RWPE2 (cell line): ENCODE measurements at regions not wholly inside any gene's neighbourhood (a gene's known extent, or its start where the extent isn't known, plus 50 kb on each side); places are given as distances from the start of the nearest gene placed in this dataset.

ENCODE experiments used
- ATAC-seq: fragments of 200-7000 bp; cut with Tn5 transposase; 3 replicates; pipeline ENCODE4 v1.9.1; 2021; ENCODE audit warnings: low read depth
- DNase-seq: peaks from one replicate; pipeline ENCODE4 v3.0.0-alpha.2; 2020; ENCODE audit warnings: low spot score
- H3K27ac ChIP-seq: fragments of 450-650 bp; 2 replicates; pipeline ENCODE4 v1.5.1; 2017; ENCODE audit warnings: mild to moderate bottlenecking; ENCODE audit not compliant: poor library complexity, severe bottlenecking
- H3K27me3 ChIP-seq: fragments of 250-450 bp; sonication (Bioruptor Pico); 2 replicates; pipeline ENCODE4 v1.5.1; 2021; ENCODE audit warnings: mild to moderate bottlenecking, moderate library complexity; ENCODE audit not compliant: insufficient read depth, poor library complexity, severe bottlenecking
- H3K36me3 ChIP-seq: fragments of 250-450 bp; sonication (Bioruptor Pico); 2 replicates; pipeline ENCODE4 v1.5.1; 2020; ENCODE audit warnings: low read depth, mild to moderate bottlenecking, moderate library complexity
- H3K4me1 ChIP-seq: fragments of 250-450 bp; sonication (Bioruptor Pico); 2 replicates; pipeline ENCODE4 v1.5.1; 2021; ENCODE audit warnings: mild to moderate bottlenecking, moderate library complexity; ENCODE audit not compliant: insufficient read depth, poor library complexity, severe bottlenecking
- H3K4me3 ChIP-seq: fragments of 250-450 bp; sonication (Bioruptor Pico); 2 replicates; pipeline ENCODE4 v1.5.1; 2021; ENCODE audit warnings: mild to moderate bottlenecking, moderate library complexity; ENCODE audit not compliant: severe bottlenecking
- H3K9me3 ChIP-seq: fragments of 250-450 bp; sonication (Bioruptor Pico); 2 replicates; pipeline ENCODE4 v1.5.1; 2021; ENCODE audit warnings: mild to moderate bottlenecking, moderate library complexity; ENCODE audit not compliant: severe bottlenecking
- TF ChIP-seq, protein P1 (sequence below): fragments of 450-650 bp; IDR thresholded peaks from one replicate; pipeline ENCODE4 v1.5.1; 2017; ENCODE audit warnings: mild to moderate bottlenecking, moderate library complexity; ENCODE audit not compliant: poor library complexity, severe bottlenecking

DNA sequence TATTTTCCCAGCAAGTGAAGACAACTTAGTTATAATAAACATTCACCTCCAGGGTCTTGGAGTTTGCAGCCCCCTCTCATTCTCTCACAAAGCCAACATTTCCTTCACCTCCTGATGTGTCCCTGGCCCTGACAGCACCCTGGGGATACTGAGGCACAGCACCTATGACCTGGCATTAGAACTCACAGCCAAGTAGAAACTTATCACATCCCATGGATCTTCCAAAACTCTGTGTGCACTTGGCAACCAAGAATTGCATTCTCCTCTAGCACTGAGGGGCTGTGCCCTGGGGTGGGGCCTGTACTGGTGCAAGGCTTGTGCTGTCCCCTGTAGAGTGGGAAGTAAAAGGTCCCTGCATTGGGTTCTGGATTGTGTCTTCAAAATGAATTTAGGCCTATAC is 116.7 kb upstream of the IGLL5 start:
- no peaks in the 10 kb centered on the region for H3K4me1 ChIP-seq
- peaks cover 3% of the 10 kb centered on the region for H3K9me3 ChIP-seq
- H3K27ac ChIP-seq: no peak overlapping the region
- H3K27me3 ChIP-seq: peaks cover 2% of the 10 kb centered on the region
- TF ChIP-seq, protein P1, sequence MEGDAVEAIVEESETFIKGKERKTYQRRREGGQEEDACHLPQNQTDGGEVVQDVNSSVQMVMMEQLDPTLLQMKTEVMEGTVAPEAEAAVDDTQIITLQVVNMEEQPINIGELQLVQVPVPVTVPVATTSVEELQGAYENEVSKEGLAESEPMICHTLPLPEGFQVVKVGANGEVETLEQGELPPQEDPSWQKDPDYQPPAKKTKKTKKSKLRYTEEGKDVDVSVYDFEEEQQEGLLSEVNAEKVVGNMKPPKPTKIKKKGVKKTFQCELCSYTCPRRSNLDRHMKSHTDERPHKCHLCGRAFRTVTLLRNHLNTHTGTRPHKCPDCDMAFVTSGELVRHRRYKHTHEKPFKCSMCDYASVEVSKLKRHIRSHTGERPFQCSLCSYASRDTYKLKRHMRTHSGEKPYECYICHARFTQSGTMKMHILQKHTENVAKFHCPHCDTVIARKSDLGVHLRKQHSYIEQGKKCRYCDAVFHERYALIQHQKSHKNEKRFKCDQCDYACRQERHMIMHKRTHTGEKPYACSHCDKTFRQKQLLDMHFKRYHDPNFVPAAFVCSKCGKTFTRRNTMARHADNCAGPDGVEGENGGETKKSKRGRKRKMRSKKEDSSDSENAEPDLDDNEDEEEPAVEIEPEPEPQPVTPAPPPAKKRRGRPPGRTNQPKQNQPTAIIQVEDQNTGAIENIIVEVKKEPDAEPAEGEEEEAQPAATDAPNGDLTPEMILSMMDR: no peak
- ATAC-seq (no peak), DNase-seq (no peak)
- no peak overlapping the region for H3K4me3 ChIP-seq
- no peaks in the 10 kb centered on the region for H3K36me3 ChIP-seq

DNA sequence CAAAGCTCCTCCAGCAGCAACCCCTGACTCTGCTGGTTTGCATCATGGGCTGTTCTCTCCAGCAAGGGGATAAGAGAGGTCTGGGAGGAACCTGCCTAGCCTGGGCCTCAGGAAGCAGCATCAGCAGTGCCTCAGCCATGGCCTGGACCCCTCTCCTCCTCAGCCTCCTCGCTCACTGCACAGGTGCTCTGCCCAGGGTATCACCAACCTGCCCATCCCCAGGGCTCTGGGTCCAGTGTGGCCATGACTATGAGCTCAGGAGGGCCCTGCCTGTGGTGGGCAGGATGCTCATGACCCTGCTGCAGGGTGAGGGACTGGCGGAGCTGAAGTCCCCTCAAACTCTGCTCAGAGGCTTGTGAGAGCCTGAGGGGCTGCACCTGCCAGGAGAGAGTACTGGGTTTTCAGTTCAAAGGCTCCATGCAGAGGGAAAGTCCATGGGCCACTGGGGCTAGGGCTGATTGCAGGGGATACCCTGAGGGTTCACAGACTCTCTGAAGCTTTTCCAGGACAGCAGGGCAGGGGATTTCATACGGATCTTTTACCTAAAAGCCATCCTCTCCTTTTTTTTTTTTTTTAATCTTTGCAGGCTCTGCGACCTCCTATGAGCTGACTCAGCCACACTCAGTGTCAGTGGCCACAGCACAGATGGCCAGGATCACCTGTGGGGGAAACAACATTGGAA is 115.8 kb upstream of the IGLL5 start:
- no peaks in the 10 kb centered on the region for H3K36me3 ChIP-seq
- H3K27me3 ChIP-seq: peaks cover 2% of the 10 kb centered on the region

DNA sequence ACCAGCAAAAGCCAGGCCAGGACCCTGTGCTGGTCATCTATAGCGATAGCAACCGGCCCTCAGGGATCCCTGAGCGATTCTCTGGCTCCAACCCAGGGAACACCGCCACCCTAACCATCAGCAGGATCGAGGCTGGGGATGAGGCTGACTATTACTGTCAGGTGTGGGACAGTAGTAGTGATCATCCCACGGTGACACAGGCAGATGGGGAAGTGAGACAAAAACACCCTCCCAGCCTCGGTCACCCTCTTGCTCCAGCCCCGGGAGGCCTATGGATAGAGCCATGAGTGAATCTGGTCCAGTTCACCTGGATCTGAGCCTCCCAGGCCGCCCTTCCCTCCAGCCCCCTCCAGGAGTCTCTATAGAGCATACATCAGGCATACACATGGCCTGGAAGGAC is 115.2 kb upstream of the IGLL5 start:
- TF ChIP-seq, protein P1: no peak
- ATAC-seq (no peak), DNase-seq (no peak)
- H3K36me3 ChIP-seq: no peaks in the 10 kb centered on the region
- no peaks in the 10 kb centered on the region for H3K4me1 ChIP-seq
- H3K27me3 ChIP-seq: peaks cover 8% of the 10 kb centered on the region
- no peak overlapping the region for H3K27ac ChIP-seq
- H3K4me3 ChIP-seq: no peak overlapping the region
- H3K9me3 ChIP-seq: peaks cover 4% of the 10 kb centered on the region

More for the DNA sequence above, 115.8 kb upstream of the IGLL5 start:
- no peaks in the 10 kb centered on the region for H3K4me1 ChIP-seq
- H3K27ac ChIP-seq: no peak overlapping the region
- ATAC-seq: no peak
- no peak for DNase-seq
- TF ChIP-seq, protein P1: no peak
- H3K9me3 ChIP-seq: peaks cover 3% of the 10 kb centered on the region
- no peak overlapping the region for H3K4me3 ChIP-seq

DNA sequence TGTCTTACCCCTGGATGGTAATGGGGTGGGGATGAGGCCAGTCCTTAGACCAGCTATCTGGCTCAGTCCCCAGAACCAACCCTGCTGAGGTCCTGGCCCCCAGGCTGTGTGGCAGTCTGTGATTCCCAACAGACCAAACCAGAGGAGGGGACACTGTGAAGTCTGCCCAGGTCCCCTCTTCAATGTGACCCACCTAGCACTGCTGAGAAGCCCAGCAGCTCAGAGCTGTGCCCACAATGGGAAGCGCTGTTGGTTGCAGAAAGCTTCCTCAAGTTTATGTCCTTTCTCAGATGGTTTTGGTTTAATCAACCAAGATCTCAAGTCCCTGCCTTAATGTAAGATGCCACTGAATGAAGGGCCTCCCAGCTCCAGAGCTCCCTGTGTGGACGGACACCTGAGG is 114.7 kb upstream of the IGLL5 start:
- Histone ChIP-seq H3K27me3 (peaks cover 9% of the 10 kb centered on the region), H3K36me3 (no peaks in the 10 kb centered on the region), H3K4me1 (no peaks in the 10 kb centered on the region), H3K9me3 (peaks cover 5% of the 10 kb centered on the region), H3K4me3 (no peak overlapping the region), H3K27ac (no peak overlapping the region)
- TF ChIP-seq, protein P1: no peak
- DNase-seq (no peak), ATAC-seq (no peak)

DNA sequence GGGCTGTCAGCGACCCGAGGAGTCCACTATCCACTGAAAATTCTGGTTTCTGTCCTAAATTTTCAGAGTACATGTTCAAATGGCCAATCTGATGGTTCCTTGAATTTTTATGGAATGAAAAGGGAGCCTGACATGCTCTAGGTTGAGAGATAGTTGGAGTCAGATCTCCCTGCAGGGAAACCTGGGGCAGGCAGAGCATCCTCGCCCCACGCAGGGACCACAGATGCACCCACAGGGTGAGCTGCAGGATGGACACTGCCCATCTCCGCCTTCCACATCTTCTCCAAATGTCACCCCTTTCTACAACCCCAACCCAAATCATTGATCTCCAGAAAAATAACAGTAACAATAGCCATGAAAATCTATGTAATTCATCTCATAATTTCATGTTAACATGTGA is 114.2 kb upstream of the IGLL5 start:
- ATAC-seq (no peak), DNase-seq (no peak)
- Histone ChIP-seq H3K27ac (no peak overlapping the region), H3K4me3 (no peak overlapping the region), H3K36me3 (no peaks in the 10 kb centered on the region), H3K9me3 (peaks cover 6% of the 10 kb centered on the region), H3K4me1 (no peaks in the 10 kb centered on the region), H3K27me3 (peaks cover 7% of the 10 kb centered on the region)
- TF ChIP-seq, protein P1: no peak
